Cortex of kidney (tissue), 1 donor: ENCODE measurements at regions not wholly inside any gene's neighbourhood (a gene's known extent, or its start where the extent isn't known, plus 50 kb on each side); places are given as distances from the start of the nearest gene placed in this dataset.

Experiments used
- DNase-seq: peaks from one replicate; lab custom pipeline; 2025; lab: John Stamatoyannopoulos, UW

GRCh38 chr3:64354221-64354620 lies 129.0 kb upstream of the PRICKLE2 start:
- DNase-seq: no peak

GRCh38 chr3:64353226-64353625 lies 128.0 kb upstream of the PRICKLE2 start:
- DNase-seq: no peak

DNA sequence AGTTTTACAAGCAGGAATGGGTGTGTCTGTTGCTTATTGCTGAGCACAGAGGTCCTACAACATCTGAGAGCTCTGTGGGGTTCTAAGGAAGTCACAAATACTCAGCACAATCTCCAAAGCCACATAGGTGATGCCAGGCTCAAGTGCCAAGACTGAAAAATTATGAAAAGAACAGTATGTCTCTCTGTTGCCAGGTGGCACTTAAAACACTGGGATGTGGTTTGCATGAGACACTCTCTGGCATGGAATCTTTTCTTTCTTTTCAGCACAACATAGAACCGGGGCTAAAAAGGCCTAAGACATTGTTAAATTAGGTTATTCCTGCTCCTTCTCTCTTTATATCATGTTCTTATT lies 127.3 kb upstream of the PRICKLE2 start:
- DNase-seq: no peak

GRCh38 chr3:64351713-64352638 lies 126.7 kb upstream of the PRICKLE2 start:
- DNase-seq: no peak

DNA sequence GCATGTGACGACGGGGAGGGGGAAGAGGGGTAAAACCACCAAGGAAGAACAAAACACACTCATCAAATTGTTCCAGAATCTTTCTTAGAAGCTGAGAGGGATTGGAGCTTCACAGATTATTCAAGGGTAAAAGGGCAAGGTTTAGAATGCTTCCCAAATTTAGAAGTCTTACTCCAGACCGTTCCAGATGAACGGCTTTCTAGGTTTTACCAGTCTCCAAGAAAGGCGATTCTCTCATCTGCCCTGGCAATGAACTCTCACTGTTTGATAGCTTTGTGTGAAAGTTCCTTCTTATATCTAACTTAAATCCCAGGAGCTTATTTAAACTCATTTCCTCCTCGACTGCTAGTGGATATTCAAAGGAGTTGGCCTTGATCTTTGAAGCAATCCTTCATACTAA lies 124.3 kb upstream of the PRICKLE2 start:
- DNase-seq: no peak

DNA sequence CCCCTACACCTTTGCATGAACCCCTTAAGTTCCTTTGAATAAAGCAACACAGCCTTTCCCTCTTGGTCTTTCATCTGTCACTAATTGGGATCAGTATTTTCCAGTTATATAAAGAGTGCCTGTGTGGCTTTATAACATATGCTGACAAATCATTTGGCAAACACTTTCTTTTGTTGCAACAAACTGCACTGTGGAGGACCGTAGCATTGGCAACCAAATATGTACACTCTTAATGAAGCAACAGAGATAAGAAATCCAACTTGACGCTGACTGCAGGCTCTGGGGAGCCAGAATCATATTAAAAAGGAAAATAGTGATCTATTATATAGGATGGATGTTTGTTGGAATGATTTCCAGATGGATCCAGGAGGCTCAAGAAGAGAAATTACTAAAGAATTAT lies 120.1 kb upstream of the PRICKLE2 start:
- DNase-seq: no peak

- no peak for DNase-seq
Observed at GRCh38 chr3:64344721-64345207, 119.5 kb upstream of the PRICKLE2 start.

GRCh38 chr3:64343689-64344430 lies 118.6 kb upstream of the PRICKLE2 start:
- no peak for DNase-seq

DNA sequence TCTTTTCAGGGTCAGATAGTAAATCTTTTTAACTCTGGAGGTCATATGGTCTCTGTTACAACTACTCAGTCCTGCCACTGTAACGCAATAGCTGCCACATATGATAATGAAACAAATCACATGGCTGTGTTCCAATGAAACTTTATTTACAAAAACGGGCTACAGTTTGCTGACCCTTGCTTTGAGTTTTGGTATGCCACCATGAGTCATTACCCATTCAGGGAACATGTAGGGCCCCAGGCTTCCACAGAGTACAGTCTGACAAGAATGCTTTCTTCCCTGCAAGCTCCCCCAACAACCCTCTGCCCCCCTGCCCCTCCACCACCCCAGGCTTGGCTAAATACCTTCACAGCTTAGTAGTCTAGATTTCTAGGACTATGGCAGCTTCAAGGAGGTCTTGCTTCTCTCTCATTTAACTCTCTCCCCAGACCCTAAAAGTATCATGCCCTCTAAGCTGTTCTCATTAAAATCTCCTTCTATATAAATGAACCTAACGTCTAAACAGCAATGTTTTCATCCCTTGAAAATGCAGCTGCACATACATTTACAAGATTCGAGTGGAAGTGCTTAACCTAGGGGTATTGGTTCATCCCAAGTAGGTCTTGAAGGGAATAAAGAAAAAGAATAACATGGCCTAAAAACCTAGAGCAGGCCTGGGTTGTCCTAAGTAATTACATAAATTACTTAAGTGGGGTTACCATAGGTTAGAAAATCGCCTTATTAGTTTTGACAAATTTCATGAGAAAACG lies 117.8 kb upstream of the PRICKLE2 start:
- no peak for DNase-seq

- DNase-seq: no peak
Observed at GRCh38 chr3:64341296-64341695, 116.0 kb upstream of the PRICKLE2 start.

GRCh38 chr3:64340641-64341101 lies 115.4 kb upstream of the PRICKLE2 start:
- no peak for DNase-seq

DNA sequence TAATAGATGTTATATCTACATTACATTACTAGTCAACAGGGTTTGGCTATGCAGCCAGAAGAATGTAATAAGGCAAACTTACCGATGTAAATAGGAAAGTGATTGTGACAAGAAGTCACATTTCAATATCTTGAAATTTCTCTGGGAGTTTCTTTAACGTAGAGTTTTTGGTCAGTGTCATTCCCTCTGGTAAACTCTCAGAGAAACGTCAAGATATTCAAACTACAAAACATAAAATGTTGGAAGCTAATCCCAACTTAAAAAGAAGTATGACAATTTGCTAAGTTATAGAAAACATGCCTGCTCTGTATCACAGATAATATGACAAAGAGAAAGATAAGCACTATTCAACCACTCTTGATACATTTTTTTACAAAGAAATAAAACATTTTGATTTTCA lies 111.2 kb upstream of the PRICKLE2 start:
- DNase-seq: no peak

GRCh38 chr3:64332459-64333350 lies 107.4 kb upstream of the PRICKLE2 start:
- no peak for DNase-seq

DNA sequence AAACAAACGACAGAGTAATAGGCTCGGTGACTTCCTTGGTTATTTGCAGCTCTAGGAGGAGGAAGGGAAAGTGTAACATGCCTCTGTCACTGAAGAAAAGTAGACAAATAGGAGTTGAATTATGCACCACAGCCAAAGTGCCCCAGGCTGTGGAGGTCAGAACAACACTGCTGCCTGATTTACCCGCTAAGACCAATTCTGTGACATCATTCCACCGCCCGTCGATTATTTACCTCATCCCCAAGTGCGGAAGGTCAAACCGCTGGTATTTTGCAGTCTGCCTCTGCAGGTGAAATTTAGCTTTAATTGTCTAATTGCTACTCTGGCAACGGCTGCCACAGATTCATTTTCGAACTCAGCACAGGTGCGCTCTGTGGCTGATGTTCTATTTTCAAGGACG lies 106.3 kb upstream of the PRICKLE2 start:
- no peak for DNase-seq

GRCh38 chr3:64329037-64329436 lies 103.8 kb upstream of the PRICKLE2 start:
- DNase-seq: no peak

GRCh38 chr3:64327100-64327804 lies 102.0 kb upstream of the PRICKLE2 start:
- DNase-seq: no peak

DNA sequence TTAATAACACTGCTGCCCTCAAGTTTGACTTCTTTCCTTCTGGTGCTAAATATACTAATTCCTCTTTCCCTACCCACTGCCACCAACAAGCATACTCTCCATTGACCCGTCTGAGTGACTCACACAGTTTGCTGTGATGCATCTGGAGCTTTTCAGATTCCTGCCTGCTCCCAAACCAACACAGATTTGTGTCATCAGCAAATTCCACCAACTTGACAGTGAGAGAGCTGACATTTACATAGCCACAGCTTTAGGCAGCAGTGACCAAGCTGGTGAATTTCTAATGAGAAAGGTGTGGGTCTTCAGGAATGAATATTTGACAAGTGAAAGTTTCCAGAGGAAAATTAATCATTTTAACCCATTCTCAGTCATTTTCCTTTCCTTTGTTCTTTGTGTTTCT lies 96.5 kb upstream of the PRICKLE2 start:
- no peak for DNase-seq

DNA sequence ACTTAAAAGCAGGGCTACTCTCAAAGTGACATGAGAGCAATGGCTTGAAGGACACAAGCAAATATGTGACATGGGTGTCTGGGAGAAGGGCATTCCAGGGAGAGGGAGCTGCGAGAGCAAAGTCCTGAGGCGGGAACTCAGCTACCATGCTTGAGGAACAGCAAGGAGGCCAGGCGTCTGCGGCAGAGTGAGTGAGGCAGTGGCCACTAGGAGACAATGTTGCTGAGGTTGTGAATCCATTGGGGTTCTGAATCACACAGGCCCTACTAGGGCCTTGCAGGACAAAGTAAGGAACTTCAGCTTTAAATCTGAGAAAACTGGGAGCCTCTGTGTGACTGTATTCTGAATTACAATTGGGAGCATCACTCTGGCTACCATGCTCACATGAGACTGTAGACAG lies 94.1 kb upstream of the PRICKLE2 start:
- DNase-seq: no peak

- no peak for DNase-seq
Observed at GRCh38 chr3:64318668-64319271, 93.5 kb upstream of the PRICKLE2 start.

GRCh38 chr3:64318001-64318400 lies 92.7 kb upstream of the PRICKLE2 start:
- DNase-seq: no peak
